HepG2 (cell line): ENCODE measurements at regions not wholly inside any gene's neighbourhood (a gene's known extent, or its start where the extent isn't known, plus 50 kb on each side); places are given as distances from the start of the nearest gene placed in this dataset.

Experiments used
- KDM4B ChIP-seq: sonication (generic); formaldehyde crosslinking; IDR thresholded peaks from 2 replicates; pipeline ENCODE4 v1.4.0; 2020; ENCODE audit warnings: missing genetic modification reagents
- MAFK ChIP-seq, 2 experiments: IDR thresholded peaks in 1 of 2; conservative IDR thresholded peaks in 1 of 2; 2 replicates each; pipeline ENCODE4 v1.6.1; 2011; ENCODE audit warnings: improper control_type of control experiment in 2 of 2, low read length in 2 of 2
- MYC ChIP-seq: sonication (generic); formaldehyde crosslinking; IDR thresholded peaks from 2 replicates; pipeline ENCODE4 v1.9.0; 2021; ENCODE audit warnings: missing genetic modification reagents, borderline replicate concordance
- ZBTB42 ChIP-seq: sonication (generic); formaldehyde crosslinking; IDR thresholded peaks from 2 replicates; pipeline ENCODE4 v1.5.0; 2020; ENCODE audit warnings: mild to moderate bottlenecking, missing genetic modification reagents
- ZNF253 ChIP-seq: sonication (generic); formaldehyde crosslinking; IDR thresholded peaks from 2 replicates; pipeline ENCODE4 v1.8.0; 2022; ENCODE audit warnings: mild to moderate bottlenecking, missing genetic modification reagents, borderline replicate concordance
- ZNF274 ChIP-seq: sonication (generic); formaldehyde crosslinking; IDR thresholded peaks from 2 replicates; pipeline ENCODE4 v1.5.1; 2020; ENCODE audit warnings: mild to moderate bottlenecking, missing genetic modification reagents
- TF ChIP-seq, protein P1 (sequence below): sonication (generic); formaldehyde crosslinking; IDR thresholded peaks from 2 replicates; pipeline ENCODE4 v1.5.0; 2020; ENCODE audit warnings: mild to moderate bottlenecking, missing genetic modification reagents, moderate library complexity

DNA sequence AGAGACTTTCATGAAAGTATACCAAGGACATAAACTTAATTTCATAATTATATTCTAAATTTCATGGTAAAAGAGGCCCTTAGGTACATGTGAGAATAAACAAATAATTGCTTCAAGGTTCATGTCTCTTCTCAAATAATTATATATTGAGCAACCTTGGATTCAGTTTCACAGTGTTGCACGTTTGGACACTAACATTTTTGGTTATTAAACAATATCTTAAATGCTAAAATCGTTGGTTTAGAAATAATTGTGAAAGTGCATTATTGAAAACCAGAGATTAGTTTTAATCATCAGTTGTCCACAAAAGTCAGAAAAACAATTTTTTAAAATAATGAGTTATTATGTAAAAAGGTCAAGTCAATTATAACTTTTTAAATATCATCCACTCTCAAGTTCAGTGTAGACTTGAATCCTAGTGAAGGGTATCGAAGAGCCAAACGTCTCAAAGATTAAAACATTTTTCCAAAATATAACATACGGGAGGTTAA is 227.1 kb upstream of the DEFB112 start:
- TF ChIP-seq, protein P1, sequence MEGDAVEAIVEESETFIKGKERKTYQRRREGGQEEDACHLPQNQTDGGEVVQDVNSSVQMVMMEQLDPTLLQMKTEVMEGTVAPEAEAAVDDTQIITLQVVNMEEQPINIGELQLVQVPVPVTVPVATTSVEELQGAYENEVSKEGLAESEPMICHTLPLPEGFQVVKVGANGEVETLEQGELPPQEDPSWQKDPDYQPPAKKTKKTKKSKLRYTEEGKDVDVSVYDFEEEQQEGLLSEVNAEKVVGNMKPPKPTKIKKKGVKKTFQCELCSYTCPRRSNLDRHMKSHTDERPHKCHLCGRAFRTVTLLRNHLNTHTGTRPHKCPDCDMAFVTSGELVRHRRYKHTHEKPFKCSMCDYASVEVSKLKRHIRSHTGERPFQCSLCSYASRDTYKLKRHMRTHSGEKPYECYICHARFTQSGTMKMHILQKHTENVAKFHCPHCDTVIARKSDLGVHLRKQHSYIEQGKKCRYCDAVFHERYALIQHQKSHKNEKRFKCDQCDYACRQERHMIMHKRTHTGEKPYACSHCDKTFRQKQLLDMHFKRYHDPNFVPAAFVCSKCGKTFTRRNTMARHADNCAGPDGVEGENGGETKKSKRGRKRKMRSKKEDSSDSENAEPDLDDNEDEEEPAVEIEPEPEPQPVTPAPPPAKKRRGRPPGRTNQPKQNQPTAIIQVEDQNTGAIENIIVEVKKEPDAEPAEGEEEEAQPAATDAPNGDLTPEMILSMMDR, result no peak
- no peak for TF ChIP-seq MYC (CRISPR knock-in tag)
- no peak for TF ChIP-seq KDM4B (CRISPR knock-in tag)
- TF ChIP-seq ZNF274 (CRISPR knock-in tag), result no peak
- no peak for TF ChIP-seq ZBTB42 (CRISPR knock-in tag)
- no peak for TF ChIP-seq ZNF253 (CRISPR knock-in tag)
- TF ChIP-seq MAFK (conservative IDR thresholded peaks at IDR 0.05 in 1 of 2, IDR thresholded peaks at IDR 0.05 in 1 of 2; ENCODE audit: low read length in 2 of 2), result no peak
